SJCRH30 (cell line): ENCODE measurements at regions not wholly inside any gene's neighbourhood (a gene's known extent, or its start where the extent isn't known, plus 50 kb on each side); places are given as distances from the start of the nearest gene placed in this dataset.

Experiments used
- DNase-seq, 2 experiments: peaks; one replicate each; pipeline ENCODE4 v3.0.0-alpha.2; 2015 to 2020
- H3K27ac ChIP-seq: fragments of 250-450 bp; sonication (Bioruptor Pico); 2 replicates; pipeline ENCODE4 v1.5.1; 2020; ENCODE audit warnings: mild to moderate bottlenecking, moderate library complexity
- H3K27me3 ChIP-seq: fragments of 250-450 bp; sonication (Bioruptor Pico); 2 replicates; pipeline ENCODE4 v1.5.1; 2020; ENCODE audit warnings: mild to moderate bottlenecking, moderate library complexity
- H3K36me3 ChIP-seq: fragments of 250-450 bp; sonication (Bioruptor Pico); 2 replicates; pipeline ENCODE4 v1.5.1; 2020; ENCODE audit warnings: mild to moderate bottlenecking, moderate library complexity
- H3K4me1 ChIP-seq: fragments of 250-450 bp; sonication (Bioruptor Pico); 2 replicates; pipeline ENCODE4 v1.5.1; 2020; ENCODE audit warnings: mild to moderate bottlenecking, moderate library complexity
- H3K4me3 ChIP-seq: fragments of 250-450 bp; sonication (Bioruptor Pico); 2 replicates; pipeline ENCODE4 v1.5.1; 2020; ENCODE audit warnings: mild to moderate bottlenecking, moderate library complexity
- H3K9me3 ChIP-seq: fragments of 250-450 bp; sonication (Bioruptor Pico); replicated peaks from 2 replicates; pipeline ENCODE4 v1.5.1; 2020; ENCODE audit warnings: mild to moderate bottlenecking, moderate library complexity

- Histone ChIP-seq H3K36me3 (no peaks in the 10 kb centered on the region), H3K9me3 (no peaks in the 10 kb centered on the region), H3K27me3 (peaks cover 5% of the 10 kb centered on the region; the same call in 1 of the 2 replicates), H3K4me1 (0 out of 2 replicates have a peak, but pooled peaks cover 2% of the 10 kb centered on the region), H3K4me3 (no peak overlapping the region), H3K27ac (no peak overlapping the region)
- DNase-seq: peak in 1 of 2 experiments; percentile 15
These were observed 79.7 kb upstream of the GNG2 start for GRCh38 chr14:51780741-51781140.

- peaks cover 5% of the 10 kb centered on the region; the same call in 1 of the 2 replicates for H3K27me3 ChIP-seq
- no peak overlapping the region for H3K4me3 ChIP-seq
- H3K9me3 ChIP-seq: no peaks in the 10 kb centered on the region
- no peak for DNase-seq
- no peaks in the 10 kb centered on the region for H3K36me3 ChIP-seq
- H3K4me1 ChIP-seq: 0 out of 2 replicates have a peak, but pooled peaks cover 2% of the 10 kb centered on the region
- no peak overlapping the region for H3K27ac ChIP-seq
These were observed 79.0 kb upstream of the GNG2 start for GRCh38 chr14:51781381-51781780.

GRCh38 chr14:51782435-51782834 lies 78.0 kb upstream of the GNG2 start:
- peaks cover 5% of the 10 kb centered on the region; the same call in 1 of the 2 replicates for H3K27me3 ChIP-seq
- H3K9me3 ChIP-seq: no peaks in the 10 kb centered on the region

GRCh38 chr14:51783765-51784164 lies 76.6 kb upstream of the GNG2 start:
- no peak overlapping the region for H3K27ac ChIP-seq

More at GRCh38 chr14:51782435-51782834, 78.0 kb upstream of the GNG2 start:
- Histone ChIP-seq H3K4me3 (no peak overlapping the region), H3K36me3 (no peaks in the 10 kb centered on the region), H3K27ac (no peak overlapping the region), H3K4me1 (0 out of 2 replicates have a peak, but pooled peaks cover 2% of the 10 kb centered on the region)
- DNase-seq: no peak

GRCh38 chr14:51784466-51784865 lies 75.9 kb upstream of the GNG2 start:
- Histone ChIP-seq H3K9me3 (no peaks in the 10 kb centered on the region), H3K4me3 (no peak overlapping the region), H3K27me3 (peaks cover 5% of the 10 kb centered on the region; the same call in 1 of the 2 replicates), H3K36me3 (no peaks in the 10 kb centered on the region), H3K4me1 (0 out of 2 replicates have a peak, but pooled peaks cover 2% of the 10 kb centered on the region), H3K27ac (no peak overlapping the region)
- DNase-seq: no peak

More at GRCh38 chr14:51783765-51784164, 76.6 kb upstream of the GNG2 start:
- H3K4me1 ChIP-seq: 0 out of 2 replicates have a peak, but pooled peaks cover 2% of the 10 kb centered on the region
- H3K4me3 ChIP-seq: no peak overlapping the region
- DNase-seq: no peak
- no peaks in the 10 kb centered on the region for H3K36me3 ChIP-seq
- H3K9me3 ChIP-seq: no peaks in the 10 kb centered on the region
- H3K27me3 ChIP-seq: peaks cover 5% of the 10 kb centered on the region; the same call in 1 of the 2 replicates

- H3K9me3 ChIP-seq: no peaks in the 10 kb centered on the region
- H3K36me3 ChIP-seq: no peaks in the 10 kb centered on the region
- H3K4me1 ChIP-seq: no peaks in the 10 kb centered on the region
- no peaks in the 10 kb centered on the region; the same call in 1 of the 2 replicates for H3K27me3 ChIP-seq
- H3K4me3 ChIP-seq: no peak overlapping the region
- DNase-seq: no peak
- no peak overlapping the region for H3K27ac ChIP-seq
These were observed 74.2 kb upstream of the GNG2 start for GRCh38 chr14:51786227-51786626.

GRCh38 chr14:51787352-51787751 lies 73.1 kb upstream of the GNG2 start:
- DNase-seq: no peak
- no peaks in the 10 kb centered on the region for H3K36me3 ChIP-seq

GRCh38 chr14:51789114-51789513 lies 71.3 kb upstream of the GNG2 start:
- no peak for DNase-seq
- Histone ChIP-seq H3K27ac (no peak overlapping the region), H3K9me3 (no peaks in the 10 kb centered on the region), H3K4me3 (no peak overlapping the region), H3K36me3 (no peaks in the 10 kb centered on the region), H3K4me1 (no peaks in the 10 kb centered on the region), H3K27me3 (no peaks in the 10 kb centered on the region; the same call in 1 of the 2 replicates)

More at GRCh38 chr14:51787352-51787751, 73.1 kb upstream of the GNG2 start:
- no peak overlapping the region for H3K27ac ChIP-seq
- no peaks in the 10 kb centered on the region; the same call in 1 of the 2 replicates for H3K27me3 ChIP-seq
- H3K4me3 ChIP-seq: no peak overlapping the region
- no peaks in the 10 kb centered on the region for H3K4me1 ChIP-seq
- H3K9me3 ChIP-seq: no peaks in the 10 kb centered on the region

GRCh38 chr14:51789596-51789995 lies 70.8 kb upstream of the GNG2 start:
- Histone ChIP-seq H3K4me1 (no peaks in the 10 kb centered on the region), H3K36me3 (no peaks in the 10 kb centered on the region), H3K9me3 (no peaks in the 10 kb centered on the region), H3K27me3 (no peaks in the 10 kb centered on the region), H3K4me3 (no peak overlapping the region), H3K27ac (no peak overlapping the region)
- DNase-seq: no peak

GRCh38 chr14:51792809-51793208 lies 67.6 kb upstream of the GNG2 start:
- Histone ChIP-seq H3K4me1 (no peaks in the 10 kb centered on the region), H3K27me3 (no peaks in the 10 kb centered on the region), H3K9me3 (no peaks in the 10 kb centered on the region), H3K36me3 (no peaks in the 10 kb centered on the region), H3K27ac (no peak overlapping the region), H3K4me3 (no peak overlapping the region)
- DNase-seq: no peak

- no peak for DNase-seq
- Histone ChIP-seq H3K27me3 (no peaks in the 10 kb centered on the region), H3K4me1 (no peaks in the 10 kb centered on the region), H3K4me3 (no peak overlapping the region), H3K36me3 (no peaks in the 10 kb centered on the region), H3K9me3 (no peaks in the 10 kb centered on the region), H3K27ac (no peak overlapping the region)
These were observed 54.9 kb upstream of the GNG2 start for GRCh38 chr14:51805541-51805940.

- no peaks in the 10 kb centered on the region for H3K36me3 ChIP-seq
- no peaks in the 10 kb centered on the region for H3K4me1 ChIP-seq
- no peak for DNase-seq
- no peak overlapping the region for H3K27ac ChIP-seq
- no peaks in the 10 kb centered on the region for H3K9me3 ChIP-seq
- no peak overlapping the region for H3K4me3 ChIP-seq
- no peaks in the 10 kb centered on the region for H3K27me3 ChIP-seq
These were observed 54.1 kb upstream of the GNG2 start for GRCh38 chr14:51806026-51807023.

GRCh38 chr14:51807356-51807755 lies 53.1 kb upstream of the GNG2 start:
- no peaks in the 10 kb centered on the region for H3K36me3 ChIP-seq
- H3K4me1 ChIP-seq: no peaks in the 10 kb centered on the region
- no peak overlapping the region for H3K4me3 ChIP-seq
- DNase-seq: no peak
- H3K9me3 ChIP-seq: no peaks in the 10 kb centered on the region
- H3K27ac ChIP-seq: no peak overlapping the region
- H3K27me3 ChIP-seq: no peaks in the 10 kb centered on the region
